Mucosa of rectum (tissue), 2 donors: ENCODE measurements at regions not wholly inside any gene's neighbourhood (a gene's known extent, or its start where the extent isn't known, plus 50 kb on each side); places are given as distances from the start of the nearest gene placed in this dataset.

Experiments used
- H3K27ac ChIP-seq, 2 donors: one replicate each; pipeline ENCODE4 v1.7.0; 2013; ENCODE audit warnings: inconsistent platforms in 2 of 2, low read depth in 2 of 2, low read length in 2 of 2
- H3K27me3 ChIP-seq, 2 donors: one replicate each; pipeline ENCODE4 v1.7.0; 2013; ENCODE audit warnings: low read length in 2 of 2; ENCODE audit not compliant: control insufficient read depth in 2 of 2, insufficient read depth in 2 of 2
- H3K36me3 ChIP-seq, 2 donors: one replicate each; pipeline ENCODE4 v1.7.0; 2013; ENCODE audit warnings: low read length in 2 of 2; ENCODE audit not compliant: control insufficient read depth in 2 of 2, insufficient read depth in 2 of 2
- H3K4me1 ChIP-seq, 2 donors: one replicate each; pipeline ENCODE4 v1.7.0; 2013; ENCODE audit warnings: low read length in 2 of 2, mild to moderate bottlenecking in 1 of 2; ENCODE audit not compliant: control insufficient read depth in 2 of 2, insufficient read depth in 2 of 2
- H3K4me3 ChIP-seq, 2 donors: one replicate each; pipeline ENCODE4 v1.7.0; 2013; ENCODE audit warnings: low read length in 2 of 2
- H3K9ac ChIP-seq, 2 donors: one replicate each; pipeline ENCODE4 v1.7.0; 2013; ENCODE audit warnings: low read length in 2 of 2, low read depth in 1 of 2, mild to moderate bottlenecking in 1 of 2
- H3K9me3 ChIP-seq, 2 donors: one replicate each; pipeline ENCODE4 v1.7.0; 2013; ENCODE audit warnings: low read length in 2 of 2; ENCODE audit not compliant: control insufficient read depth in 2 of 2
- donor health status: healthy.
- donor health status: Normal muscosa, but diverticular disease.

- H3K27me3 ChIP-seq, result no peaks in the 10 kb centered on the region
- no peak overlapping the region for H3K9ac ChIP-seq
- no peak overlapping the region for H3K27ac ChIP-seq
- no peak overlapping the region for H3K4me3 ChIP-seq
- H3K4me1 ChIP-seq, result no peaks in the 10 kb centered on the region
- peaks cover 0 to 2% of the 10 kb centered on the region in 2 donors for H3K9me3 ChIP-seq
- no peaks in the 10 kb centered on the region for H3K36me3 ChIP-seq
Measured at GRCh38 chr4:14653338-14653737, 348.9 kb upstream of the CPEB2 start.

DNA sequence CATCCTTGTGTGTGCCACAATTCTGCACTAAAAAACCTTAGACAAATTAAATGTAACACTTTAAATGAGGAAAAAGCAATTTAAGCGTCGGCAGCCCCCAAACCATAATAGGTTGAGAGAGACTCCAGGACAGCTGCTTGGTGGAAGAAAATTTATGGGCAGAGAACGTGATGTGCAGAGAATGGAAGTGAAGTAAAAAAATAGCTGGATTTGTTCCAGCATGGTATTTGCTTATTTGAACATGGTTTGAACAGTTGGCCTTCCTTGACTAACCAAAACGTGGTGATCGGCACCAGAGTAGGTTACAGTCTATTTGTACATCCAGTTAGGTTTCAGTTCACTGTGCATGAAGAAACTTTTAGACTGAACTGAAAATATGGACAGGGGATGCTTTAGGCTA, 343.0 kb upstream of the CPEB2 start:
- Histone ChIP-seq H3K27me3 (no peaks in the 10 kb centered on the region), H3K36me3 (no peaks in the 10 kb centered on the region), H3K9me3 (no peaks in the 10 kb centered on the region), H3K9ac (no peak overlapping the region), H3K4me3 (no peak overlapping the region), H3K4me1 (no peaks in the 10 kb centered on the region), H3K27ac (no peak overlapping the region)

DNA sequence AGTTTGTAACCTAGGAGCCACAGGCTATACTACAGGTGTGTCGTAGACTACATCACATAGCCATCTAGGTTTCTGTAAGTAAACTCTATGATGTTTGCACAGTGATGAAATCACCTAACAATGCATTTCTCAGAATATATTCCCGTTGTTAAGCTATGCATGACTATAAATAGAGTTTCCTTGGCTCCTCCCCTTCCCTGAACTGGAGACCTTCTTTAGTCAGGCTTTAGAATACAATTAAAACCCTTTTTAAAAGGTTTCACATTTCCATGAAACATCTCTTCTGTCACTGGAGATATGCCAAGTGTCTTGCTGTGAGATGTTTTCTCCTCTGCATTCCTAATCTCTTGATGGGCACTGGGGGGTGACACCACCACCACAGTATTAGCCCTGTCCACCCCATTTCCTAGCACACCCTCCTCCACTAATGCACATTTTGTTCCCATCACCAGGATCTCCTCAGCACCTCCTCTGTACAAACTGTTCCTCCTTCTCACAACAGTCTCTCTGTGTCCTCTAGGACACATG, 334.6 kb upstream of the CPEB2 start:
- H3K36me3 ChIP-seq, result no peaks in the 10 kb centered on the region
- no peaks in the 10 kb centered on the region for H3K4me1 ChIP-seq
- no peaks in the 10 kb centered on the region for H3K27me3 ChIP-seq
- H3K9me3 ChIP-seq, result peaks cover 0 to 5% of the 10 kb centered on the region in 2 donors
- no peak overlapping the region for H3K4me3 ChIP-seq
- no peak overlapping the region for H3K9ac ChIP-seq
- H3K27ac ChIP-seq, result no peak overlapping the region

DNA sequence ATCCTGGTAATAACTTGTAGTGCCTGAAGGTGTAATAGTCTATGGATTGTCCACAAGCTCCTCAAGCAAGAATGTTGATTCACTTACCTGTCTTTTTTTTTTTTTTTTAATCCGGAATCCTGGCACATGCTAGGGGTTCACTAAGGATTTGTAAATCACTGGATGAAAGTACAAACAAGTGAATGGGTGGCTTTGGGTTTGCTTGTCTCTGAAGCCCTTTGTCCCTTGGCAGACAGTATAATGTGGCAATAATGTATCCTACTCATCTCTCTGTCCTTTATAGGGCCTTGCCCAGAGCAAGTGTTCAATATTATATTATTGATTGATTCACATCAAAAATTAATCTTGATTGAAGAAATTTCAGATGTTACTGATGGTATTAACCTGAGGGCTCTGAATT, 334.0 kb upstream of the CPEB2 start:
- H3K9me3 ChIP-seq, result peaks cover 0 to 5% of the 10 kb centered on the region in 2 donors
- no peak overlapping the region for H3K9ac ChIP-seq
- no peak overlapping the region for H3K27ac ChIP-seq
- H3K36me3 ChIP-seq, result no peaks in the 10 kb centered on the region
- H3K4me1 ChIP-seq, result no peaks in the 10 kb centered on the region
- H3K27me3 ChIP-seq, result no peaks in the 10 kb centered on the region
- no peak overlapping the region for H3K4me3 ChIP-seq

DNA sequence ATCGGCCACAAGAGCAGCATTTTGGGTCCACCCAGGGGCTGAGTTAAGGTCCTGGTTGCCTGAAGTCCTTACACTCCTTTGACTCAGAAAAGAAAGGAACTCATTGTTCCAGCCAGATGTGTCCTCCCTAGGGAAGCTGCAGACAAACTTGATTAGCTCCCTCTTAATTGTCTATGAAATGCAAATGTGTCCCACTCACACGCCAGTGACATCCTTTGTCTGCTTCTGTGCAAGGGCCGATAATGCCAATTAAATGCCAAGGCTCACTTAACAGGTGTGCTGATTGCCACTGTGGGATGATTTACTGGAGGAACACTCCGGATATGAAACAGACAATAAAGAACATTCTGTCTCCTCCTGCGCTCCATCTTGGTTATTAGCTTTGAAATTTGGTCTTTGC, 332.9 kb upstream of the CPEB2 start:
- H3K4me3 ChIP-seq, result no peak overlapping the region
- H3K9ac ChIP-seq, result no peak overlapping the region
- no peaks in the 10 kb centered on the region for H3K36me3 ChIP-seq
- peaks cover 0 to 5% of the 10 kb centered on the region in 2 donors for H3K9me3 ChIP-seq
- no peaks in the 10 kb centered on the region for H3K4me1 ChIP-seq
- no peak overlapping the region for H3K27ac ChIP-seq
- H3K27me3 ChIP-seq, result no peaks in the 10 kb centered on the region

GRCh38 chr4:14671146-14671545, 331.1 kb upstream of the CPEB2 start:
- Histone ChIP-seq H3K27me3 (no peaks in the 10 kb centered on the region), H3K27ac (no peak overlapping the region), H3K4me3 (no peak overlapping the region), H3K9me3 (peaks cover 0 to 5% of the 10 kb centered on the region in 2 donors), H3K9ac (no peak overlapping the region), H3K4me1 (no peaks in the 10 kb centered on the region), H3K36me3 (no peaks in the 10 kb centered on the region)

- H3K9me3 ChIP-seq, result no peaks in the 10 kb centered on the region
- no peak overlapping the region for H3K27ac ChIP-seq
- no peak overlapping the region for H3K4me3 ChIP-seq
- no peaks in the 10 kb centered on the region for H3K4me1 ChIP-seq
- H3K36me3 ChIP-seq, result no peaks in the 10 kb centered on the region
- no peaks in the 10 kb centered on the region for H3K27me3 ChIP-seq
- no peak overlapping the region for H3K9ac ChIP-seq
Measured at GRCh38 chr4:14675279-14675985, 326.8 kb upstream of the CPEB2 start.

- Histone ChIP-seq H3K9ac (no peak overlapping the region), H3K4me3 (no peak overlapping the region), H3K27me3 (no peaks in the 10 kb centered on the region), H3K9me3 (no peaks in the 10 kb centered on the region), H3K27ac (no peak overlapping the region), H3K36me3 (no peaks in the 10 kb centered on the region), H3K4me1 (no peaks in the 10 kb centered on the region)
Measured at GRCh38 chr4:14679906-14680305, 322.4 kb upstream of the CPEB2 start.

DNA sequence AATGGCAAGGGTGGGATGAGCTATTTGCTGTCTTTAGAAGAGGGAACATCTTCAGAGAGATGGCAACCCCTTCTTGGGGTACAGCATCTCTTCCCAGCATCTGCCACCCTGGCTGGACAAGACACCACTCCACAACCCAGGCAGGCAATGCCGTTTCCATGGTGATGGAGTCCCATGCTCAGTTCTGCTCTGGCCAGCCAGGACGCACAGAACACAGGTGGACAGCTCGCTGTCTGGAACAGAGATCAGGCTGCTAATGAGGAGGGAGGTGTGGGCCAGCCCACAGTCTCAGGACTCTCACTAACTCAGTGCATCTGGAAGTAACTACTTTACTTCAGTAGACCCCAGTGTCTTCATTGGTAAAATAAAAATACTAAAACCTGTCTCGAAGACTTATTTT, 321.0 kb upstream of the CPEB2 start:
- no peaks in the 10 kb centered on the region for H3K4me1 ChIP-seq
- H3K36me3 ChIP-seq, result no peaks in the 10 kb centered on the region
- no peak overlapping the region for H3K4me3 ChIP-seq
- no peaks in the 10 kb centered on the region for H3K9me3 ChIP-seq
- H3K27ac ChIP-seq, result no peak overlapping the region
- H3K9ac ChIP-seq, result no peak overlapping the region
- no peaks in the 10 kb centered on the region for H3K27me3 ChIP-seq

DNA sequence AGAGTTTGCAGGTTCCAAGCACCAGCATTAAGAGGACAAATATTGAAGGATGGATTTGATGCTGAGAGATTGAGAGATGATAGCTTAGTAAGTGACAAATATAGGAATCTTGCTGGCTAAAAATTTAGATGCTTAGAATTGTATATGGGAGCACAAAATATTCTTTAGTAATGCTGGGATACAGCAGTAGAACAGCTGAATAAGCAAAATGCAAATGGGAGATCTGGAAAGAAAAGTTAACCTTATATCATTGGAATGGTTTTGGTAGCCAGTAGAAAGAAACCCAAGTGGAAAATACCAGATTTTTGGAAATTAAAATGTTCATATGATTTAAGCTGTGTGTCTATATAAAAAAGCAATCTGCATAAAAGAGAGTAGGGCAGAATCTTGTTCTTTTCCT, 308.6 kb upstream of the CPEB2 start:
- no peak overlapping the region for H3K27ac ChIP-seq
- H3K4me1 ChIP-seq, result no peaks in the 10 kb centered on the region
- H3K4me3 ChIP-seq, result no peak overlapping the region
- H3K36me3 ChIP-seq, result no peaks in the 10 kb centered on the region
- no peaks in the 10 kb centered on the region for H3K27me3 ChIP-seq
- no peak overlapping the region for H3K9ac ChIP-seq
- no peaks in the 10 kb centered on the region for H3K9me3 ChIP-seq
